ENCODE measurements at regions not wholly inside any gene's neighbourhood (a gene's known extent, or its start where the extent isn't known, plus 50 kb on each side); places are given as distances from the start of the nearest gene placed in this dataset.

- TF ChIP-seq, protein P1, sequence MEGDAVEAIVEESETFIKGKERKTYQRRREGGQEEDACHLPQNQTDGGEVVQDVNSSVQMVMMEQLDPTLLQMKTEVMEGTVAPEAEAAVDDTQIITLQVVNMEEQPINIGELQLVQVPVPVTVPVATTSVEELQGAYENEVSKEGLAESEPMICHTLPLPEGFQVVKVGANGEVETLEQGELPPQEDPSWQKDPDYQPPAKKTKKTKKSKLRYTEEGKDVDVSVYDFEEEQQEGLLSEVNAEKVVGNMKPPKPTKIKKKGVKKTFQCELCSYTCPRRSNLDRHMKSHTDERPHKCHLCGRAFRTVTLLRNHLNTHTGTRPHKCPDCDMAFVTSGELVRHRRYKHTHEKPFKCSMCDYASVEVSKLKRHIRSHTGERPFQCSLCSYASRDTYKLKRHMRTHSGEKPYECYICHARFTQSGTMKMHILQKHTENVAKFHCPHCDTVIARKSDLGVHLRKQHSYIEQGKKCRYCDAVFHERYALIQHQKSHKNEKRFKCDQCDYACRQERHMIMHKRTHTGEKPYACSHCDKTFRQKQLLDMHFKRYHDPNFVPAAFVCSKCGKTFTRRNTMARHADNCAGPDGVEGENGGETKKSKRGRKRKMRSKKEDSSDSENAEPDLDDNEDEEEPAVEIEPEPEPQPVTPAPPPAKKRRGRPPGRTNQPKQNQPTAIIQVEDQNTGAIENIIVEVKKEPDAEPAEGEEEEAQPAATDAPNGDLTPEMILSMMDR (IDR thresholded peaks at IDR 0.05; ENCODE audit: low read depth, low read length, missing input control), result no peak
- TF ChIP-seq JUND (IDR thresholded peaks at IDR 0.05) (no peak), MAX (IDR thresholded peaks at IDR 0.05) (no peak), RAD21 (IDR thresholded peaks at IDR 0.05) (no peak), FOXA2 (IDR thresholded peaks at IDR 0.05) (no peak), GABPA (IDR thresholded peaks at IDR 0.05 in 1 of 2, conservative IDR thresholded peaks at IDR 0.05 in 1 of 2) (no peak), SP1 (IDR thresholded peaks at IDR 0.05) (no peak), TAF1 (conservative IDR thresholded peaks at IDR 0.05) (no peak), NR2F2 (IDR thresholded peaks at IDR 0.05) (no peak), EGR1 (IDR thresholded peaks at IDR 0.05; ENCODE audit: low read depth in 2 of 2) (no peak)
- TF ChIP-seq, protein P2, sequence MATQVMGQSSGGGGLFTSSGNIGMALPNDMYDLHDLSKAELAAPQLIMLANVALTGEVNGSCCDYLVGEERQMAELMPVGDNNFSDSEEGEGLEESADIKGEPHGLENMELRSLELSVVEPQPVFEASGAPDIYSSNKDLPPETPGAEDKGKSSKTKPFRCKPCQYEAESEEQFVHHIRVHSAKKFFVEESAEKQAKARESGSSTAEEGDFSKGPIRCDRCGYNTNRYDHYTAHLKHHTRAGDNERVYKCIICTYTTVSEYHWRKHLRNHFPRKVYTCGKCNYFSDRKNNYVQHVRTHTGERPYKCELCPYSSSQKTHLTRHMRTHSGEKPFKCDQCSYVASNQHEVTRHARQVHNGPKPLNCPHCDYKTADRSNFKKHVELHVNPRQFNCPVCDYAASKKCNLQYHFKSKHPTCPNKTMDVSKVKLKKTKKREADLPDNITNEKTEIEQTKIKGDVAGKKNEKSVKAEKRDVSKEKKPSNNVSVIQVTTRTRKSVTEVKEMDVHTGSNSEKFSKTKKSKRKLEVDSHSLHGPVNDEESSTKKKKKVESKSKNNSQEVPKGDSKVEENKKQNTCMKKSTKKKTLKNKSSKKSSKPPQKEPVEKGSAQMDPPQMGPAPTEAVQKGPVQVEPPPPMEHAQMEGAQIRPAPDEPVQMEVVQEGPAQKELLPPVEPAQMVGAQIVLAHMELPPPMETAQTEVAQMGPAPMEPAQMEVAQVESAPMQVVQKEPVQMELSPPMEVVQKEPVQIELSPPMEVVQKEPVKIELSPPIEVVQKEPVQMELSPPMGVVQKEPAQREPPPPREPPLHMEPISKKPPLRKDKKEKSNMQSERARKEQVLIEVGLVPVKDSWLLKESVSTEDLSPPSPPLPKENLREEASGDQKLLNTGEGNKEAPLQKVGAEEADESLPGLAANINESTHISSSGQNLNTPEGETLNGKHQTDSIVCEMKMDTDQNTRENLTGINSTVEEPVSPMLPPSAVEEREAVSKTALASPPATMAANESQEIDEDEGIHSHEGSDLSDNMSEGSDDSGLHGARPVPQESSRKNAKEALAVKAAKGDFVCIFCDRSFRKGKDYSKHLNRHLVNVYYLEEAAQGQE (IDR thresholded peaks at IDR 0.05), result no peak
Observed at GRCh38 chr5:62178258-62178657, 127.7 kb upstream of the KIF2A start.
